GM21619 (cell line): ENCODE measurements at regions not wholly inside any gene's neighbourhood (a gene's known extent, or its start where the extent isn't known, plus 50 kb on each side); places are given as distances from the start of the nearest gene placed in this dataset.

Experiments used
- ATAC-seq: cut with Tn5 transposase; IDR thresholded peaks from one replicate; pipeline ENCODE4 v1.9.1; 2021; ENCODE audit not compliant: unreplicated experiment

DNA sequence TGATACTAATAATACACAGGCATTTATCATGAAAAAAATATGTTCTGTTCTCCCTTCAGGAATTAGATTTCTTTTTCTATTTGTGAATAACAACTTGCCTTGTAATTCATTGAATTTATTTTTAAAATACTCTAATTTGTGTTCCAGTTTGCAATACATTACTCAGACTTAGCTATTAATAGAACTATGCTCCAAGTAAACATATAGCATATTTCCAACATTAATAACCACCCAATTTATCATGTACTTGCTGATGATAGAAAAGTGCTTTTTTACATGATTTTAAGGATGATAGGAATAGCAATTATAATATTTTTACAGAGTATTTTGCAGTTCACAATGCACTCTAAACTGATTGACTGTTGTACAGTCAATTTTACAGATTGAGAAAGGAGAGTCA, 338.8 kb upstream of the SEMA3D start:
- ATAC-seq = no peak

DNA sequence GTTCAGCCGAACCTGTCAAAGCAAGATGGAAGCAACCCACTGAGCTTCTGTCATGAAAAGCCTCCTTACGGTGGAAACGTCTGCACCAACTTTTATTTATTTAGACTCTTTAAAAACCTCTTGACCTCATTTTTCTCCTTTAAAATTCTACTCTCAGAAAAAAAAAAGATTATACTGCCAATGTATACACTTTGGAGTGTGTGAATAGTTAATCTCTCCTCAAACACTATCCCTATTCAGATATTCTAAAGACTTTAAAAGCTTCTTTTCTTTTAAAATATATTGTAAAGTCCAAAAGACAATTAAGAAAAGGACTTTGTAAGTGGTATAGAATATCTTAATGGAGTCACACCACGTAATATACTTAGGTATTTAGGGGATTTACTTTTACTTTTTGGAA, 335.2 kb upstream of the SEMA3D start:
- no peak for ATAC-seq

DNA sequence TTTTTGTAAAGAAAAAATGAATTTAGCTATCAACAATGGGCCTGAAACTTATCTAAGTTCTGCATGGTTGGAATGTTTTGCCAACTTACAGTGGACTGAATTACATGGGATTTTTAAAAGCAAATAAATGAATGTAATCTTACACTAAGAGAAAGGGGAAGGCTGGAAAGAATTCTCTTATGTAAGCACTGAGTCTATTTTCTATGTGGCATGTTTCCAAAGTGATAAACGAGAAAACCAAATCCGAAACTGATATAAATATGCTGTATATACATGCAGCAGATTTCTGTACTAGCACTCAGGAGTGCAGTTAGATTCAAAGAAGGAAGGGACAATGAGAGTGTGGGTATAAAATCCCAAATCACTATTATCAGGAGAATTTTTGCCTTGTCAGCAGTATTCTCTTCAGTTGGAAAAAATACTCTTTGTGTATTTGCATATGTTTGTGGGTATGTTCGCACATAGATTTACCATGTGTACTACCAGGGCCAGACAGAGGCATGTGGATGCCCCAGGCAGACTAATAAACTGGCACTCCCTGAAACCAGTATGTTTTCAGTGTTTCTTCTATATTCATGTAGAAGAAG, 334.3 kb upstream of the SEMA3D start:
- no peak for ATAC-seq

DNA sequence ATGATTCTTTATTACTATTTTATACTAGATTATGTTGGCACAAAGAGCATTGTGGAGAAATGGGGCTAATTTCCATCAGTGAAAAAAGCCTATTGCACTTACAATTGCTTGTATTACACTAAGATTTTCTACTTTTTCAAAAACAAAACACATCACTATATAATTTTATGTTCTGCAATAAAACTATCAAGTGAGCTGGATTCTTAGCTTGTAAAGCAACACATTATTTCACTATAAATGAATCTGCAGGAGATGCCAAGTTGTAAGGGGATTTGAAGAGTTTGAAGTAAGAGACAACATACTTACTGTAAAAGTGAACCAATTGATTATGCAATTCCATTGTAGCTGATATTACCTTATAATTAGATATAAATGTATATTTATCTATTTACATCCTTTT, 333.3 kb upstream of the SEMA3D start:
- ATAC-seq = no peak

DNA sequence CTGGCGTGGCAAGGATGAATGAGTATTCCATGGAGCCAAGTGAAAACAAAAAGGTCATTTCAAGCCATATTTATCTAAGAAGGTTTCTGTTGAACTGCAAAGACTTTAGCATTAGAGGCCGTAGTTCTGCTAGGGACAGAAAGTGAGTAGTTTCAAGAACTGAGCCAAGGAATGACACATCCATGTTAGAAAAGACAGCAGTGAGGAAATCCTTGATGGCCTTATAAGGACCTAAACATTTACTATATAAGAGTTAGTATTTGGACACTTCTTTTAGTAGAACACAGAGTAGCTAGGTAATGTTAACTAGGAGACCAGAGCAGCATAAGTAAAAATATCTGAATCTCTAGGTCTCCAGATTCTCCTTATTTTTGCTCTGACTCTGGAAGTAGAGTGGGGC, 329.8 kb upstream of the SEMA3D start:
- ATAC-seq = no peak

DNA sequence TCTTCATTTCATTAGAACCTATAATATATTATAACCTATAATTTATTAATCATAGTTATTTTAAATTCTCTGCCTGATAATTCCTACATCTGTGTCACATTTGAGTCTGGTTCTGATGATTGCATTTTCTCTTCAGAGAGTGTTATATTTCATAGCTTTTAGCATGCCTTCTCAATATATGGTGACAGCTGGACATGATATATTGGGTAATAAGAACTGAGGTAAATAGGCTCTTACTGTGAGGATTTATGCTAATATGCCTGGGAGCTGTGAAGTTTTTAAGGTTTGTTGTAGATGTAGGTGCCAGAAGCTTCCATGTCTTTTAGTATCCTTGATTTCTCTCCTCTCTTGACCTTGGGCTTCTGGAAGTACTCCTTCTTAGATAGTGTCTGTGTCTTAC, 325.9 kb upstream of the SEMA3D start:
- ATAC-seq = no peak

DNA sequence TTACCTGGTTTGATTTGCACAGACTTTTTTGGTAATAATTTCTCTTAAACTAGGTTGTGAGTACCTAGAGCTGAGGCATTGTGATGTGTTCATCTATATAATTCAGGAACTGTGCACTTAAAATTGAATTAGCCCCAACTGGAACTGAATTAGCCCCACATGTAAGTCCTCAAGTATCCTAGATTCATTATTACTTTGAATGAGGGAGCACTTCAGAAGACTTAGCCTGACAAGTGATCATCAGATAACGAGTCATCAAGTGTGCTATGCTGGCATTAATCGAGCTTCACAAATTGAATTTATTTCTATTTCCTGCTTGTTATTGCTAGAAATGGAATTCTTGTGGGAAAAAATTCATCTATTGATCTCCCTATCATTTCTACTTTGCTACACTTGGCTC, 323.4 kb upstream of the SEMA3D start:
- ATAC-seq = no peak

DNA sequence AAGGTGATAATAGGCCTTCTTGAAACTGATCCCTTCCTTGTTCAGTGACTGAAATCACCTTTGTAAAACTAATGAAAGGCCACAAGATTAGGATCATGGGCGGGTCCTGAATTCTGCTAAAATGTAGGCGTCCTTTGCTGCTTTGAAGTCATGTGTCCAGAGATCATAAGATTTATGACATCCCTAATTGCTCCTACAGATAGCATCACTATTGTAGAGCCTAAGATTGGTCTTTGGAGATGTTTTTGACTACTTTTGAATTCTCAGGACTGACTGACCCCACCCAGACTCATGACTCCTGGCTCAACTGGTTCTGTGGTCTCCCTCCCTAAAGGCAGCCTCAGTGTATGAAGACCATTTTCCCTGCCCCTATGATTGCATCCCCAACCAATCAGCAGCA, 322.6 kb upstream of the SEMA3D start:
- ATAC-seq = no peak

DNA sequence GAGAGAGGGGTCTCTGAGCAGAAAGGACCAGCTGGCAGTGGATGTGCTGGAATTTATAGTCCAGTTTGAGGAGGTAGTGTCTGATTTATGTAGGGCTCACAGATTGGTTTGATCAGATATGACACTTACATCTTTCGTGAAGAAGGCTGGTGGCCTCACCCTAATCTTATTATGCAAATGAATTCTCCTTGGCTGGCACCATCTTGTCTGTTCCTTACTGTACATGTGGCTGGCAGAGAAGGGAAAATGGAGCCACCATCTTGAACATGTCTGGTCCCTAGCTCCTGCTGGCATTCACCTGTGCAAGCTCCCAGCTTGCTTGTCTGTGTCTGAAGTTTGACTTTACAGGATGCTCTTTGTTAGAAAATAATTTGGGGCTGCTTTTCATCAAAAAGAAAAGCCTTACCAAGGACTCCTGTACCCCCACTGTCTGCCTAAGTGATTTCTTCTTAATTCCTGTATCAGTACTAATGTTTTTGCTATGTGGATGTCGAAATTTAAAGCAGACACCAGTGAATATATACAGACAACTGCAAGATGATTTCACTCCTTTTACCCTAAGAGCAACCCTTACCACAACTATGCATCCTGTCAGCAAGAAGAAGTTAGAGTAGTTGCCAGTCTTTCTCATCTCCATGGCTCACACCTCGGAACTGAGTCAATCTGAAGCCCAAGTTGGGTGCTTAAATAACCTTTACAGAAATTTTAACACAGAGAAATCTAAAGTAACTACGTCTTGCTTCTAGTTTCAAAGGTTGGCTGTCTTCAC, 322.0 kb upstream of the SEMA3D start:
- ATAC-seq = no peak

DNA sequence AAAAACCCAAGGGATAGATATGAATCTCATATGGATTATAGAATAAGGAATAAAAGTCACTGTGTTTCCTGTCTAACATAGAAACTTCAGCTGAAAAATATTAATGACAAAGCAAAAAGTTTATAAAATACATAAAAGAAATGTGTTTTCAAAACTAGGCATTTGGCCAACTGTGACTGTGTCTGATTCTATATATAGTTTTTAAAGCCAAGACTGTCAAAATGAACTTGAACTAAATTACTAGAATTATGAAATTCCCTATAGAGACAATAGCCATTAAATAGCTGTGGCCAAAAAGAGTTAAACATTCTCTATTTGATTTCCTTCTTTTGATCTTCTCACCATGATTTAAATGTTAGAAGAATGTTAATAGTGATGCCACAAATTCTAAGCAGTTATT, 311.2 kb upstream of the SEMA3D start:
- no peak for ATAC-seq

DNA sequence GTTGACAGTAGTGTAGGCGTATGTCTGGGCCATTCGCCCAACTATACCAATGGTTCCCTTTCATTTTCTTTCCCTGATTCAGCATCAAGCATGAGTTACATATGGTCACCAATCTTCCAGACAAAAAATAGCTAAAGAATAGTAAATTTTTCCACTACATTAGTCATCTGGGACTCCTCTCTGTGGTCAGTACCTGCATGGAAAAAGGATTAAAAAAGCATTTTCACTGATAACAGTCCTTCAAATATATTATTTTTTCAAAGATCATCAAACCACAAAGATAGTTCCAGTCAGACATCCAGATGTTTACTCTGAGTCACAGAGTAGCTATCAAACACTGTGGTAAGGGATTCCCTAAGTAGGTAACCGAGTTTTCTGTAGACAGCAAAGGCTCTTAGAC, 302.6 kb upstream of the SEMA3D start:
- ATAC-seq = no peak

DNA sequence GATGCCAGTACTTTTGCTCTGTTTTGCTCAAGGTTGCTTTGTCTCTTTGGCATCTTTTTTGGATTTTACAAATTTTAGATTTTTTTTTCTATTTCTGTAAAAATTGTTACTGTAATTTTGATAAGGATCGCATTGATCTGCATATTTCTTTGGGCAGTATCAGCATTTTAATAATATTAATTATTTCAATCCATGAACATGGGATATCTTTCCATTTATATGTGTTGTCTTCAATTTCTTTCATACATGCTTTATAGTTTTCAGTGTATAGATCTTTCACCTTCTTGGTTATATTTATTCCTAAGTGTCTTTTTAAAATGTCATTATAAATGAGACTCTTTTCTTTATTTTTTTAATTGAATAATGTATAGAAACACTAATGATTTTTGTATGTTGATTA, 301.6 kb upstream of the SEMA3D start:
- no peak for ATAC-seq

DNA sequence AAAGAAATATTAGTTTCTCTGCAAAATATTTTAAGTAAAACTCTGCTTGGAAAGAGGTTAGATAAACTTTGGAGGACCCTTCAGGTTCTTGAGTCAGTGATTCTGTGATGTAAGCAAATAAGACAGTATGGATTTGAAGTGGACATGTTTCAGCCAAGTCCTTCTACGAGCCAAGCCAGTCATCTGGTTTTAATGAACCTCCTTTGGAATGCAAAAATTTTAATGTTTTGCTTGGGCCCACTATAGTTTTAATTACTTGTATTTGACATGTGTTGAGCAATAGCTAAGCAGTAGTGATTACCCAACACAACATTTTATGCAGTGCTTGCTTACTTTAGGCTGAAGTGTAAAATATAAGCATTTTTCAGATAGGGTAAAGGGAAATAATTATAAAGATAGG, 296.3 kb upstream of the SEMA3D start:
- no peak for ATAC-seq

DNA sequence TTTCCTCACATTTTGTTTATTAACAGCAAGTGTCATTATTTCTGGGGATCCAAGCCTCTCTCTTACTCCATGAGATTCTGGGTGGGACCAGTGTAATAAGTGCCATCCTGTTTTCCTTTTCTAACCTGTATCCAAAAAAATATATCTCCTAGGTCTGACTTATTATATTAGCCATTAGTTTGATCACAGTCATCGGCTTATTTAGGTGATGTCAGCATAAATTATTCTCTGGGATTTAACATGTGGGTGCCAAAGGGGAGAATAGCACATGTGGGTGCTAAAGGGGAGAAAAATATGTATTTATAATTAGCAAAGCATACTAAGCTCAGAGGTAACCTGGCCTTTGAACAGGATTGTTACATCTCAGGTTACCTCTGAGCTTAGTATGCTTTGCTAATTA, 293.8 kb upstream of the SEMA3D start:
- ATAC-seq = no peak

DNA sequence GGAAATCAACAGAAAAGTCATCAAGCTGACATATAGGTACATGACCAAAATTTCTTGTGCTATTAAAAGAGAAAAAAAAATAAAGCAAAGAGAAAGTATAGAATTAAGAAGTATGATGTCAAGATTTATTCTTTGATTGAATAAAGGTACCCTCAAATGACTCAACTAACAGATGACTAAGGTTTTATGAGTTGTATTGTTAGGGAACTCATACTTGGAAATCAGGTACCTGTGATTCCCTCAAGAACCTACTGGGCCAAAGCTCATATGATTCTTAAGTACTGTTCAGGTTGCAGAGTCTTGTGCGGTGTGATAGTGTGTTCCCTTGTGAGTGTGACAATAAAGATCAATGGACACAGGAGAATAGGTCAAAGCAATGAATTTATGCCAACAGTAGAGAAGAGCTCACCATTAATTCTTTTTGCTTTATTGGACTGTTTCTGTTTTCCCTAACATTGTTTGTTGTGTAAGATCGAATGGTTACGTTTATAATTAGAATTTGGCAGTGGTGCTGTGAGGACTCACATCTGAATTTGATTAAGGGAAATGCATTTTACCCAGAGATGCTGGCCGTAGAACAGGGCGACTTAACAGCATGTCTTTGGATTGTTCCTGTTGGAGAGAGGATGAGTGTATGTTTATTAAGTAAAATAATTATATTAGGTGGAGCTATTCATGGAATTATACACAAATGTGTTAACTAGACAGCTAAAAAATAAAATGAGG, 293.2 kb upstream of the SEMA3D start:
- no peak for ATAC-seq

DNA sequence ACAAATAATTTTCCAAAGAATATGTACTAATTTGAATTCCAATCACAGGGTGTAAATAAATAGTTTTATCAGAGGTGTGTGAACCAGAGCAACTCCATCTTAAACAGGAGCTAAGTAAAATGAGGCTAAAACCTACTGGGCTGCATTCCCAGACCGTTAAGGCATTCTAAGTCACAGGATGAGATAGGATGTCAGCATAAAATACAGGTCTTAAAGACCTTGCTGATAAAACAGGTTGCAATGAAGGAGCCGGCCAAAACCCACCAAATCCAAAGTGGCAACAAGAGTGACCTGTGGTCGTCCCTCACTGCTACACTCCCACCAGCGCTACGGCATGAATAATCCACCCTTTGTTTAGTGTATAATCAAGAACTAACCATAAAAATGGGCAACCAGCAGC, 291.7 kb upstream of the SEMA3D start:
- ATAC-seq = no peak

DNA sequence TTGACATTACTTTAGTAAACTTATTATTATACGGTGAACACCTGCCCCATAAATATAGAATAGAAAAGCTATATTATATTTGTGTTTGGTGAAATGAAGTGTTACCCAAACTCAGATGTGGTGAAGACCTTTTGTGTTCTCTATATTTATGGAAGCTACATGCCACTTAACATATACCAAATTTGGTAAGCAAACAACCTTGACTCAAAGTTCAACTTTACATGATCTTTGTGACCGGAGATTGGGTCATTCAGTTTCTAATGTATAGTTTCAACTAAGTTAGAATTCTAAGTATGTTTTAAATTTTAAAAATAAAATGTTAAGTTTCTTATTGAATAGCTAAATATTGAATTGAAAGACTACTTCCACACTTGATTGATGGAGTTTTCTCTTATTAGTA, 288.6 kb upstream of the SEMA3D start:
- no peak for ATAC-seq

DNA sequence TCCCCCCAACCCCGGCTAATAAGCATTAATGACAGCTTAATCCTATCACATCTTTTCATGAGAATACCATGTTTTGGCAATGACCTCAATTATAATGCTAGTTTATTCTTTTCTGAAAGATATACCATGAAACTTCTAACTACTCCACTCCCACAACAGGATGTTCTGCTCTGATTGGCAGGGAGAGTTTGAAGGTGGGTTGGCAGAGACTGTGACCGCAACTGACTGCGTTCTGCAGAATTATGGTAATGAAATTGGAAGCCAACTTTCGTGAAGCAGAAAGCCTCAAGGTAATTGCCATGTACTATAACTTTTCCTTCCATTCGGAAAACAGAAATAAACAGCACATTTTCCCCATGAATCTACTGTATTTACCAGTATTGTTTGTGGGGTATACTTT, 288.2 kb upstream of the SEMA3D start:
- no peak for ATAC-seq

DNA sequence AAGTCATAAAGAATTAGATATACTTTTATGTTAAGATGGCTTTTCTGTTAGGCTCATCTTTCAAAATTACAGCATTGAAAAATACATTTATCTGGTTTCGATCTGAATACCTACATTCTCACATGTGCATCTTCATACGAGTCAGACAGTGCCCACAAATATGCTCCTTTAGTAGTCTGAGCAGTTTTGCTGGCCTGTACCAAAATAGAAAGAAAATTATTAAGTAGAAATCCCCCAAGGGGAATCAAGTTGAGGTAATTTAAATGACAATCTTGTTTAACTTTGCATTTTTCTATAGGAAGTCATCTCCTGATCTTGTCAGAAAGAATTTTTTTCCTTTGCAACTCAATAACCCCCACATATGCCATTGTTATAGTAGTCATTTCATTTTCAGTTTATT, 287.4 kb upstream of the SEMA3D start:
- ATAC-seq = peak; percentile 72

DNA sequence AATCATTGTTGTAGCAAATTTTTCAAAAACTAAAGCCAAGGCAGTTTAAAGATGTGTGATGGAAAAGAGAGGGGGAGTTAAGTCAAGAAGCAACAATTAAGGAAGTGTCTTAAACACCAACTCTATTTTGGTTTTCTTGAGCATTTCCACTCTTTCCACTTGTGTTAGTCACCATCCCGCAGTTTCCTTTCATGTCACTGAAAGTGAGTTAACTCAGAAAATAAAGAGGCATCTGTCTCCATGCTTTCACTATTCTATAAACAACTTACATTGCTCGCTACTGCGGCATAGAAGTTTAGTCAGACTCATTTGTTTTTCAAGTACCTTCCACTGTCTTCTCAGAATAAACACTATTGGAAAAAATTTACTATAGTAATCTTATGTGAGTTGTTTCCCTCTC, 284.9 kb upstream of the SEMA3D start:
- ATAC-seq = no peak

DNA sequence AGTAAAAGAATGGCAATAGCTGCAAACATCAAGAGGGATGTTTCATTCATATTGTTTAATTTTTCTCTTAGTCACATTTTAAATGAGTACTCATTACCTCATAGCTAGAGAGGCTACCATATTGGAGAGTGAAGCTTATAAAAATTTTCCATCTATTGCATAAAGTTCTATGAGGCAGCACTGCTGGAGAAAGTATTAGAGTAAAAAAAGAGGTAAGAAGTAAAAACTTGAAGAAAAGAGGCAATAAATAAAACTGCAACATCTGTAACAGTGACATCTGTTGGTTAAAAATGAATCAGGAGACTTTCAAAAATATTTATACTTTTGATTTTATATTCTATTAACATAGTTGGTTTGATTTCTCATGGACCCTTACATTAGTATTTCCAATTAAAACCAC, 284.5 kb upstream of the SEMA3D start:
- ATAC-seq = no peak

DNA sequence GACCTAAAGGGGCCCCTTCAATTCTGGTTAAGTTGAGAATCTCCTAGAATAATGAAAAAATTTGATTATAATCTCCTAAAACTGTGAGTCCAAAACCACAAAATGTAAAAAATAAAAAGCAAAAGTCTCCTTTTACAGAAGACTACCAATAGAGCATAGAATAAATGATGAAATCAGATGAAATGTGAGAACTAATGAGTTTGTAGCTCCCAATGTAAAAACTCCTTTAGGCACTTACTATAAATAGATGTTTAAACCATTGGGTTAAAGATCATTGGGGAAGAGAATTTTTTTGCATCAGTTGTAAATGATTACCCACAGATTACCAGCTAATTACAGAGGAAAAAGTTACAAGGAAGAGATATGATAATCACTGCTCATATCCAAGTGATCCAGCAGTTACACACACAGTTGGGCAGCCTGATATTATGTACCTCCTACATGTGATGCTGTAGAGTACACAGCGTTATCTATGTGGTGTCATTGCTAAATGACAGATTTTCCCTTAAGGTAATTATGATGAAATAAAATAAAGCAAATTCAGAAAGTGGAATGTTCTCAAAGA, 282.7 kb upstream of the SEMA3D start:
- ATAC-seq = no peak
